ENCODE measurements at regions not wholly inside any gene's neighbourhood (a gene's known extent, or its start where the extent isn't known, plus 50 kb on each side); places are given as distances from the start of the nearest gene placed in this dataset.

GRCh38 chr1:198967566-198967965 lies 328.7 kb downstream of the PTPRC start:
- Histone ChIP-seq H2BK5ac (ENCODE audit: low read length) (no peak overlapping the region), H3K4me2 (ENCODE audit: insufficient read depth, low read length, poor library complexity, severe bottlenecking) (no peak overlapping the region), H2BK120ac (ENCODE audit: low read depth, low read length) (no peak overlapping the region), H3K18ac (ENCODE audit: low read length) (no peak overlapping the region), H4K91ac (ENCODE audit: low read depth, low read length, poor library complexity) (no peak overlapping the region), H2BK15ac (ENCODE audit: low read length) (no peak overlapping the region), H3K4me3 (ENCODE audit: low read length in 2 of 2) (no peak overlapping the region), H3K79me1 (ENCODE audit: low read depth, low read length) (no peaks in the 10 kb centered on the region), H3K9ac (ENCODE audit: low read depth, low read length, poor library complexity) (no peak overlapping the region), H2AK5ac (ENCODE audit: low read depth, low read length) (no peak overlapping the region), H3K27me3 (ENCODE audit: control insufficient read depth in 3 of 3, insufficient read depth in 3 of 3, low read depth in 1 of 3, low read length in 3 of 3) (no peaks in the 10 kb centered on the region), H3K36me3 (replicated peaks in 1 of 2; ENCODE audit: control insufficient read depth in 2 of 2, insufficient read depth in 2 of 2, low read length in 2 of 2) (no peaks in the 10 kb centered on the region), H3K14ac (ENCODE audit: low read length) (no peak overlapping the region), H4K8ac (ENCODE audit: low read depth, low read length) (no peak overlapping the region), H2AFZ (ENCODE audit: low read length) (no peak overlapping the region), H3K27ac (replicated peaks; ENCODE audit: low read length) (no peak overlapping the region), H2BK12ac (ENCODE audit: low read length) (no peak overlapping the region), H3K4me1 (ENCODE audit: control insufficient read depth in 2 of 2, insufficient read depth in 1 of 2, low read depth in 1 of 2, low read length in 2 of 2) (no peaks in the 10 kb centered on the region), H3K23ac (ENCODE audit: low read depth, low read length, poor library complexity) (no peak overlapping the region), H3K4ac (ENCODE audit: low read length) (no peak overlapping the region), H3K9me3 (replicated peaks in 1 of 2; ENCODE audit: control insufficient read depth in 2 of 2, insufficient read depth in 1 of 2, low read depth in 1 of 2, low read length in 2 of 2) (no peaks in the 10 kb centered on the region)
- DNase-seq (ENCODE audit: low spot score), result no peak

DNA sequence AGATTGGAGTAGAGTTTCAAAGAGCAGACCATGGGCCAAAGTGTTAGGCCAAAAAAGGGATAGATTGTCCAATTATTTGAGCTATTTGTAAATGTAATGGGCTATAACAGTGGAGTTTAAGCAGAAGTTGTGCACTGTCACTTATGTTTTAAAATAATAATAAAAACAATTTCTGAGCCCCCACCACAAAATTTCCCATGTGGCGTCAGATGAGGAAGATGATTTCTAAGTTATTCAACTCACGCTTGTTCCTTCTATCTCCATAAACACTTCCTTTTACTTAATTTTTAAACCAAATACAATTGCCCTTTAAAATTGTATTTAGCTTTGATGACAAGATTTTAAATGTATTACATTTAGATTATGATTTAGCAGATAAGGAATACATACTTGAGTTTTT lies 330.0 kb downstream of the PTPRC start:
- Histone ChIP-seq H2AFZ (ENCODE audit: low read length) (no peak overlapping the region), H2BK15ac (ENCODE audit: low read length) (no peak overlapping the region)
- no peak for DNase-seq (ENCODE audit: low spot score)

GRCh38 chr1:198969981-198970380 lies 331.1 kb downstream of the PTPRC start:
- no peak overlapping the region for H3K4ac ChIP-seq (ENCODE audit: low read length)
- no peak overlapping the region for H4K91ac ChIP-seq (ENCODE audit: low read depth, low read length, poor library complexity)
- no peak overlapping the region for H3K4me2 ChIP-seq (ENCODE audit: insufficient read depth, low read length, poor library complexity, severe bottlenecking)
- no peak overlapping the region for H3K4me3 ChIP-seq (ENCODE audit: low read length in 2 of 2)
- no peak overlapping the region for H2BK12ac ChIP-seq (ENCODE audit: low read length)
- H3K9me3 ChIP-seq (replicated peaks in 1 of 2; ENCODE audit: control insufficient read depth in 2 of 2, insufficient read depth in 1 of 2, low read depth in 1 of 2, low read length in 2 of 2), result no peaks in the 10 kb centered on the region
- H2BK5ac ChIP-seq (ENCODE audit: low read length), result no peak overlapping the region
- no peak overlapping the region for H3K27ac ChIP-seq (replicated peaks; ENCODE audit: low read length)
- no peak overlapping the region for H2AFZ ChIP-seq (ENCODE audit: low read length)
- H3K14ac ChIP-seq (ENCODE audit: low read length), result no peak overlapping the region
- no peak overlapping the region for H3K9ac ChIP-seq (ENCODE audit: low read depth, low read length, poor library complexity)
- no CpG with 5 or more reads among the region's 1 CpG for WGBS, 2 donors (ENCODE audit: extremely low coverage in 2 of 2, insufficient read length in 2 of 2, insufficient replicate concordance in 1 of 2)
- no peak overlapping the region for H4K8ac ChIP-seq (ENCODE audit: low read depth, low read length)
- no peaks in the 10 kb centered on the region for H3K4me1 ChIP-seq (ENCODE audit: control insufficient read depth in 2 of 2, insufficient read depth in 1 of 2, low read depth in 1 of 2, low read length in 2 of 2)
- H2BK120ac ChIP-seq (ENCODE audit: low read depth, low read length), result no peak overlapping the region
- H3K18ac ChIP-seq (ENCODE audit: low read length), result no peak overlapping the region
- H2BK15ac ChIP-seq (ENCODE audit: low read length), result no peak overlapping the region
- no peak overlapping the region for H2AK5ac ChIP-seq (ENCODE audit: low read depth, low read length)
- DNase-seq (ENCODE audit: low spot score), result no peak
- H3K36me3 ChIP-seq (replicated peaks in 1 of 2; ENCODE audit: control insufficient read depth in 2 of 2, insufficient read depth in 2 of 2, low read length in 2 of 2), result no peaks in the 10 kb centered on the region
- H3K23ac ChIP-seq (ENCODE audit: low read depth, low read length, poor library complexity), result no peak overlapping the region
- no peaks in the 10 kb centered on the region for H3K27me3 ChIP-seq (ENCODE audit: control insufficient read depth in 3 of 3, insufficient read depth in 3 of 3, low read depth in 1 of 3, low read length in 3 of 3)
- H3K79me1 ChIP-seq (ENCODE audit: low read depth, low read length), result no peaks in the 10 kb centered on the region

More for the DNA sequence above, 330.0 kb downstream of the PTPRC start:
- Histone ChIP-seq H3K9ac (ENCODE audit: low read depth, low read length, poor library complexity) (no peak overlapping the region), H4K91ac (ENCODE audit: low read depth, low read length, poor library complexity) (no peak overlapping the region), H3K4ac (ENCODE audit: low read length) (no peak overlapping the region), H3K36me3 (replicated peaks in 1 of 2; ENCODE audit: control insufficient read depth in 2 of 2, insufficient read depth in 2 of 2, low read length in 2 of 2) (no peaks in the 10 kb centered on the region), H4K8ac (ENCODE audit: low read depth, low read length) (no peak overlapping the region), H3K79me1 (ENCODE audit: low read depth, low read length) (no peaks in the 10 kb centered on the region), H3K4me2 (ENCODE audit: insufficient read depth, low read length, poor library complexity, severe bottlenecking) (no peak overlapping the region), H2BK5ac (ENCODE audit: low read length) (no peak overlapping the region), H2BK120ac (ENCODE audit: low read depth, low read length) (no peak overlapping the region), H3K4me3 (ENCODE audit: low read length in 2 of 2) (no peak overlapping the region), H2AK5ac (ENCODE audit: low read depth, low read length) (no peak overlapping the region), H3K18ac (ENCODE audit: low read length) (no peak overlapping the region), H3K9me3 (replicated peaks in 1 of 2; ENCODE audit: control insufficient read depth in 2 of 2, insufficient read depth in 1 of 2, low read depth in 1 of 2, low read length in 2 of 2) (no peaks in the 10 kb centered on the region), H3K23ac (ENCODE audit: low read depth, low read length, poor library complexity) (no peak overlapping the region), H3K14ac (ENCODE audit: low read length) (no peak overlapping the region), H2BK12ac (ENCODE audit: low read length) (no peak overlapping the region), H3K4me1 (ENCODE audit: control insufficient read depth in 2 of 2, insufficient read depth in 1 of 2, low read depth in 1 of 2, low read length in 2 of 2) (no peaks in the 10 kb centered on the region), H3K27me3 (ENCODE audit: control insufficient read depth in 3 of 3, insufficient read depth in 3 of 3, low read depth in 1 of 3, low read length in 3 of 3) (no peaks in the 10 kb centered on the region), H3K27ac (replicated peaks; ENCODE audit: low read length) (no peak overlapping the region)
- WGBS, 2 donors (ENCODE audit: extremely low coverage in 2 of 2, insufficient read length in 2 of 2, insufficient replicate concordance in 1 of 2), result 100% methylated on average over 1 of the region's 2 CpGs; no CpG with 5 or more reads in 1 of the 2 donors

- Histone ChIP-seq H3K4me1 (ENCODE audit: control insufficient read depth in 2 of 2, insufficient read depth in 1 of 2, low read depth in 1 of 2, low read length in 2 of 2) (no peaks in the 10 kb centered on the region), H4K91ac (ENCODE audit: low read depth, low read length, poor library complexity) (no peak overlapping the region), H2AK5ac (ENCODE audit: low read depth, low read length) (no peak overlapping the region), H3K27ac (replicated peaks; ENCODE audit: low read length) (no peak overlapping the region), H3K4ac (ENCODE audit: low read length) (no peak overlapping the region), H2BK5ac (ENCODE audit: low read length) (no peak overlapping the region), H3K79me1 (ENCODE audit: low read depth, low read length) (no peaks in the 10 kb centered on the region), H3K4me3 (ENCODE audit: low read length in 2 of 2) (no peak overlapping the region), H2BK15ac (ENCODE audit: low read length) (no peak overlapping the region), H3K27me3 (ENCODE audit: control insufficient read depth in 3 of 3, insufficient read depth in 3 of 3, low read depth in 1 of 3, low read length in 3 of 3) (no peaks in the 10 kb centered on the region), H2BK12ac (ENCODE audit: low read length) (no peak overlapping the region), H3K14ac (ENCODE audit: low read length) (no peak overlapping the region), H2BK120ac (ENCODE audit: low read depth, low read length) (no peak overlapping the region), H3K18ac (ENCODE audit: low read length) (no peak overlapping the region), H3K36me3 (replicated peaks in 1 of 2; ENCODE audit: control insufficient read depth in 2 of 2, insufficient read depth in 2 of 2, low read length in 2 of 2) (no peaks in the 10 kb centered on the region), H4K8ac (ENCODE audit: low read depth, low read length) (no peak overlapping the region), H3K9ac (ENCODE audit: low read depth, low read length, poor library complexity) (no peak overlapping the region), H3K4me2 (ENCODE audit: insufficient read depth, low read length, poor library complexity, severe bottlenecking) (no peak overlapping the region), H3K23ac (ENCODE audit: low read depth, low read length, poor library complexity) (no peak overlapping the region), H3K9me3 (replicated peaks in 1 of 2; ENCODE audit: control insufficient read depth in 2 of 2, insufficient read depth in 1 of 2, low read depth in 1 of 2, low read length in 2 of 2) (no peaks in the 10 kb centered on the region), H2AFZ (ENCODE audit: low read length) (no peak overlapping the region)
- no peak for DNase-seq (ENCODE audit: low spot score)
Observed at GRCh38 chr1:198970916-198971315, 332.1 kb downstream of the PTPRC start.
